NCI-H1930 (cell line): ENCODE measurements at regions not wholly inside any gene's neighbourhood (a gene's known extent, or its start where the extent isn't known, plus 50 kb on each side); places are given as distances from the start of the nearest gene placed in this dataset.

ENCODE experiments used
- DNase-seq, 2 experiments: peaks; one replicate each; lab custom pipeline; 2025; lab: John Stamatoyannopoulos, UW

- DNase-seq: no peak
Measured at GRCh38 chr20:63128367-63128766, 87.6 kb downstream of the YTHDF1 start.

GRCh38 chr20:63127700-63128364, 88.1 kb downstream of the YTHDF1 start:
- DNase-seq: no peak

GRCh38 chr20:63126876-63127699, 88.8 kb downstream of the YTHDF1 start:
- DNase-seq: no peak

GRCh38 chr20:63125838-63126601, 89.9 kb downstream of the YTHDF1 start:
- no peak for DNase-seq

GRCh38 chr20:63125581-63125837, 90.4 kb downstream of the YTHDF1 start:
- no peak for DNase-seq

GRCh38 chr20:63124782-63125580, 91.0 kb downstream of the YTHDF1 start:
- DNase-seq: no peak

GRCh38 chr20:63124092-63124781, 91.7 kb downstream of the YTHDF1 start:
- no peak for DNase-seq

- no peak for DNase-seq
Measured at GRCh38 chr20:63123331-63123741, 92.6 kb downstream of the YTHDF1 start.

GRCh38 chr20:63122626-63123025, 93.3 kb downstream of the YTHDF1 start:
- no peak for DNase-seq

- DNase-seq: no peak
Measured at GRCh38 chr20:63121749-63122405, 94.1 kb downstream of the YTHDF1 start.

GRCh38 chr20:63121246-63121645, 94.7 kb downstream of the YTHDF1 start:
- no peak for DNase-seq

- no peak for DNase-seq
Measured at GRCh38 chr20:63120808-63121090, 95.2 kb downstream of the YTHDF1 start.

GRCh38 chr20:63119963-63120807, 95.7 kb downstream of the YTHDF1 start:
- DNase-seq: no peak

GRCh38 chr20:63119121-63119962, 96.6 kb downstream of the YTHDF1 start:
- no peak for DNase-seq

- DNase-seq: no peak
Measured at GRCh38 chr20:63118303-63119120, 97.4 kb downstream of the YTHDF1 start.

- no peak for DNase-seq
Measured at GRCh38 chr20:63117661-63118302, 98.1 kb downstream of the YTHDF1 start.

- no peak for DNase-seq
Measured at GRCh38 chr20:63117151-63117550, 98.8 kb downstream of the YTHDF1 start.
